HCT116 (cell line): ENCODE measurements at regions not wholly inside any gene's neighbourhood (a gene's known extent, or its start where the extent isn't known, plus 50 kb on each side); places are given as distances from the start of the nearest gene placed in this dataset.

ENCODE experiments used
- ATF3 ChIP-seq: IDR thresholded peaks from 2 replicates; pipeline ENCODE4 v1.6.1; 2012
- CEBPB ChIP-seq: IDR thresholded peaks from 2 replicates; pipeline ENCODE4 v1.6.1; 2012; ENCODE audit warnings: low read depth
- CTCF ChIP-seq, 3 experiments: fragments of 200-600 bp in 1 of 3; sonication (generic) in 1 of 3; IDR thresholded peaks in 2 of 3; conservative IDR thresholded peaks in 1 of 3; 2 replicates each; pipeline ENCODE4 v1.5.1; 2012 to 2017; ENCODE audit warnings: low read depth in 2 of 3, low read length in 2 of 3, antibody characterized with exemption in 1 of 3, borderline replicate concordance in 1 of 3, control low read depth in 1 of 3, mild to moderate bottlenecking in 1 of 3, mixed read lengths in 1 of 3, mixed run types in 1 of 3, moderate library complexity in 1 of 3; ENCODE audit not compliant: insufficient read depth in 1 of 3
- EGR1 ChIP-seq: IDR thresholded peaks from 2 replicates; pipeline ENCODE4 v1.6.1; 2012; ENCODE audit warnings: low read depth
- EZH2 ChIP-seq: fragments of 200-600 bp; sonication (generic); IDR thresholded peaks from 2 replicates; pipeline ENCODE4 v1.6.1; 2017; ENCODE audit warnings: antibody characterized with exemption, mixed run types
- EZH2phosphoT487 ChIP-seq: fragments of 200-600 bp; IDR thresholded peaks from 2 replicates; pipeline ENCODE4 v1.6.1; 2018; ENCODE audit warnings: antibody characterized with exemption, borderline replicate concordance
- MAX ChIP-seq: IDR thresholded peaks from 2 replicates; pipeline ENCODE4 v1.6.1; 2012
- POLR2A ChIP-seq: IDR thresholded peaks from 2 replicates; pipeline ENCODE4 v1.7.0; 2011; ENCODE audit warnings: borderline replicate concordance; ENCODE audit not compliant: insufficient read depth, insufficient read length; ENCODE audit errors: extremely low read depth
- RAD21 ChIP-seq: IDR thresholded peaks from 2 replicates; pipeline ENCODE4 v1.6.1; 2012; ENCODE audit warnings: low read depth, mild to moderate bottlenecking
- SRF ChIP-seq: IDR thresholded peaks from 2 replicates; pipeline ENCODE4 v1.6.1; 2012; ENCODE audit warnings: low read depth
- YY1 ChIP-seq: IDR thresholded peaks from 2 replicates; pipeline ENCODE4 v1.6.1; 2011; ENCODE audit warnings: low read length, low read depth, moderate library complexity, mild to moderate bottlenecking; ENCODE audit not compliant: insufficient replicate concordance; ENCODE audit errors: extremely low read depth
- ZBTB33 ChIP-seq: IDR thresholded peaks from 2 replicates; pipeline ENCODE4 v1.6.1; 2011; ENCODE audit warnings: mild to moderate bottlenecking, low read length, moderate library complexity; ENCODE audit not compliant: insufficient replicate concordance; ENCODE audit errors: extremely low read depth
- ZNF274 ChIP-seq: fragments of 200-500 bp; sonication (Bioruptor generic); IDR thresholded peaks from 2 replicates; pipeline ENCODE4 v1.6.1; 2014; ENCODE audit warnings: mild to moderate bottlenecking, low read depth, low read length, inconsistent platforms

- TF ChIP-seq ZBTB33 (no peak), CTCF (IDR thresholded peaks at IDR 0.05 in 2 of 3, conservative IDR thresholded peaks at IDR 0.05 in 1 of 3; ENCODE audit: borderline replicate concordance in 1 of 3, insufficient read depth in 1 of 3, low read depth in 2 of 3, low read length in 2 of 3) (no peak), YY1 (no peak), ZNF274 (no peak), POLR2A (no peak), MAX (no peak), EZH2phosphoT487 (no peak), EZH2 (no peak), SRF (no peak), CEBPB (no peak), ATF3 (no peak), EGR1 (no peak), RAD21 (no peak)
Observed at GRCh38 chr3:34779092-34779491, 860.2 kb upstream of the ARPP21 start.
